ENCODE measurements at regions not wholly inside any gene's neighbourhood (a gene's known extent, or its start where the extent isn't known, plus 50 kb on each side); places are given as distances from the start of the nearest gene placed in this dataset.
A peak's percentile ranks its signal among the peaks of the same experiment; 100 is the strongest.

DNA sequence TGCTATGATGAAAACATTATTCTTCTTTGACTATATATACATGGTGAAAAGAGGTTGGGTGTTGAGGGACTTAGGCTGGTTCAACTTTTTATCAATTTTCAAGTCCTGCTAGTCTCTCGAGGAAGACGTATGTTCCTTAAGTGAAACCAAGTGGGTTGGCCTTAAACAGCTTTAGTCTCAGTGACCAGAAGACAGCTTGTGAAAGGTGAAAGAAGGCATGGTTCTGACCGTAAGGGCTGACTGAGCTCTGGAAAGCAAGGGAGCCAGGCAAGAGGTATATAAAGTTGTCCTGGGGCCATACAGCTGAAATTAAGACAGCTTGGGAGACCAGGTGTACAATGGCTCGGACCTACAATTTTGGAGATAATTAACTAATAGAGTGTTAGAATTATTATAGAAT lies 128.9 kb upstream of the TP63 start:
- no peak for DNase-seq

DNA sequence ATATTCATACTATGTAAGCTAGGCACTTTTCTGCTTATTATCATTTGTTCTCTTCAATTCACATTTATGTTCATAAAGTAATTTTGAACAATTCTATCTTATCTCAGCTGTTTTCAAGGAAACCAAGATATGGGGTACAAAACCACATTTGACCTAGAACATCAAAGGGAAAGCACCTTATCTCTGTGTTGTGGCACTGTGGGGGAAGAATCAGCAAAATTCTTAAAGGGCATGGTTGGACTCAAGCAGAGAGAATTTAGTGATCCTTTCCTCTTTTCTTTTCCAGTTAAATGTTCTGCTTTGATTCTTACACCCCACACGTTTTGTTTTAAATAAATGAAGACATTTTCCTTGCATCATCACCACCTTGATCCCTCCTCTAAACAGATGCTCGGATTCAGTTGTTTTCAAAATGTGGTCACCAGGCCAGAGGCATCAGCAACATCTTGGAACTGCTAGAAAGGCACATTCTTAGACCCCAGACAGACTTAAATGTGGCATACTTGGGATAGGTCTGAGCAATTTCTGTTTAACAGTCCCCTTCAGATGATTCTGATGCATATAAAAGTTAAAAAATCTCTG lies 128.4 kb upstream of the TP63 start:
- DNase-seq: no peak

DNA sequence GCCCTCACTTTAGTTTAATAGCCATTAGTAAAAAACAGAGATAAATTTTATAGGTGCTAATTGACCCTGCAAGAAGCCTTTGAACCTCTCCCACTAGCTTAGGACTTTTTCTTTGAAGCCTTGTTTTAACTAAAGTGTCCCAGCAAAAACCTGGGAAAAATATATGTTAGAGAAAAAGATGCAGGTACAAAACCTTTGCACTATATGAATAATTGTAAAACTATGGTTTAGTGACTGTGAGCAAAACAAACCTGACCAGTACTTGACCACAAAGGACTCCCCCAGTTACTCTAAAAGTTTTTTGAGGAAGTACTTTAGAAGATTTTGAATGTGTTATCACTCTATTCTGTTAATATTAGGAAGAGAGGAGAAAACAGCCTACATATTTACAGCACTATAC lies 123.3 kb upstream of the TP63 start:
- DNase-seq: no peak

DNA sequence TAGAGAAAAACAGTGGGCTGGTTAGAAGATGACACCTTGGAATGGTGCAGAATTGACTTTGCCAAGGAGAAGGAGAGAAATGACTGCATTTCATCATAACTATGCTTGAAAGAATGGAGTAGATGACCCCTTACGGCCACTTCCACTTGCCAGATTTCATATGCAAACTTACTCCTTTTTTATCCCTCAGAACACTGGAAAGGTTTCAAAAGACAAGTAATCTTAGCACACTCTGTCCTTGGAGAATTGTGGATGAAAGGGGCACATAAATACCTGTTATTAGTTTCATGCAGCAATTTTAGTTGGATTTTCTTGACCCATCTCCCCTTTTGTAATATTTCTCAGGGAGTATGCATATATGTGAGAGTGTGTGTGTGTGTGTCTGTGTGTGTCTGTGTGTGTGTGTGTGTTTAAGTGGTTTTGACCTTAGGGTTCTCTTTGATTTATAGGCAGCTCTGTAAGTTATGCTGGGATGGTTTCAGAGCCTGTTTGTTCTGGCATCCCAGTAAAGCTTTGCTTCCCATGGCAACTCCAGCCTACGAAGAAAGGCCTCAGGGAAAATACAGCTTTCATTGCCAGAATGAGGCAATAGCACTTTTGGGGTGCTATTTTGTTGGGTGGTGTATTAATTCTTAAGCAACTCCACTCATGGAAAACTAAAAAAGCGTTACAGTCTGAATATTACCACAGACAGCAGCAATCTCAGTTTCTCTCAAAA lies 122.2 kb upstream of the TP63 start:
- no peak for DNase-seq

DNA sequence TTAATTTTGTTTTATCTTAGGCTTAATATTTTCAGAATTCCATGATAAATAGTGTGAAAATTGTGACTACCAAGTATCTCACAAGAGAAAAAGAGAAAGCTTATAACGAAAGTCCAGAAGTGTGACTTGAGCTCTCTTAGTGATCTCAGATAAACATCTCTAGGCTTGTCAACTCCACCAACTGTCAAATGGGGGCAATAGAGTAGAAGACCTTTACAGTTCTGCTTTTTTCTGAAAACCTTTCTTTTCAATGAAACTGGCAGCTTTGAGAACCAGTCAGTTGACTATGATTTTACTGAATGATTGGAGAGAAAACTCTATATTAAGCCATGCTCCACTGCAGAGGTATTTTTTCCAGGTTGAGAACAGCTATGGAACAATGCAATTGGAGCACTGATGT lies 119.2 kb upstream of the TP63 start:
- no peak for DNase-seq

DNA sequence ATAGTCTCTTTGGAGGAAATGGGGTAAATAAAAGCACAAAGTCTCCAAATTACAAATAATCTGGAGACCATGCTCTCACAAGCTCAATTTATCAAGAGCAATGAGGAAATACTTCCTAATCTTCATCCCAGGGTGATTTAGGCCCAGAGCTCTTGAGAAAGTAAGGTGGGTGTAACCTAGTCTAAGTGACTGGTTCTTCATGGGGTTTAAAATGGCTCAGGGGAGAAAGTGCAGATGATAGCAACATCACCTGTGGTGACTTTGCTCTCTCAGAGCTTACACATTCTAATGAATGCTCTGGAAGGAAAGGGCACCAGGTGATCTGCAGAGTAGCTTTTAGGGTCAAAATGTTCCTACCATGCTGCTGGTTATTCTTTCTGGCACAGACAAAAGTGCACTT lies 118.4 kb upstream of the TP63 start:
- no peak for DNase-seq

DNA sequence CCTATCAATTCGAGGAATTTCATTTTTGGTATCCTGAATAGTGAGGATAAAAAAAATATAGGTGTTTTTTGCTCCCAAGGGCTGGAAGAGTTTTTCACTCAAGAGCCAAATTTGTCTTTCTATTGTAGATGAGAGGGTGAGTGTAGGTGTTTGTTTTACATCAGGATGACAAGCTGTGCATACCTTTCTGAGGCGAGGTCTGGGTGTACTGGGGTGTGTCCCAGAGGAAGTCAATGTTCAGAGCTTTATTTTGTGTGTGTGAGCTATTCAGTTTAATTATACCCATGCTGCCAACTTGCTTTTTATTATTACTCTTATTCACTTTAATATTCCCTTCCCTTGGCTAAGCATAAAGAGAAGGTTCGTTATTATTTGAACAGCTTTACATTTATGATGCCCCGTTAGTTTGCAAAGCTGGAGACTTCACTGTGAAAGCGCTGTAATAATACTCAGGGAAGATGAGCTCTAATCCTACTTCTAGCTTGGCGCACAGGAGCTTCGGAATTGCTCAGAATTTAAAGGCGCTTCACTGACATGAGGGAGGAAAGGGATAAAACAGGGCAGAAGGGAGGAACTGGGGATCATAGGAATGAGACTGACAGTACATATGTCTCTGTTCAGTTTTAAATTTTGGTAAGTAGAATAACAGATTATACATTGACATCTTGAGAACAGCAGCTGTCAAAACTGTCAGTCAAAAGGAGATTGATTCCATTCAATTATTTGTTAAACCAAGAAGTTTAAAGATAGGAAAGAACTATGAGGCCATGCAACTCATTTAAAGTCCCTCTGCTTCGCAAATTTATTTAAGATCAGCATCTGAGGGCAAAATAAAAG lies 117.7 kb upstream of the TP63 start:
- DNase-seq: no peak

DNA sequence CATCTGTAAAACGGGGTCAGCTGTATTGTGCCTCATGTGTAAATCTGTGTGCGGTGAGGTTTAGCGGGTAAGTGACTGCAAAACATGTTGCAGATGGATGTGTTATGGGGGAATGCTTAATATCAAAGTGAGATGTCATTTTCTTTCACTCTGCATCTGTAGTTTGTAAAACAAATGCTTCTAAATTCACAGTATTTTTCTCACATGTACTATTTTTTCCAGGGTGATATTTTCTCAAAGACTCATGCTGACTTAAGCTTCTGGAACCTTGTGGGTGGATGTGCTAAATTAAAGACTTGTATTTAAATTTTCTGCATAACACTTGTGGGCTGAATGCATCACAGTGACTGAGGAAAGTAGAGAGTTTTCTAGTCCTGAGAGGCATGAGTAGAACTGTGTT lies 115.2 kb upstream of the TP63 start:
- DNase-seq: no peak

DNA sequence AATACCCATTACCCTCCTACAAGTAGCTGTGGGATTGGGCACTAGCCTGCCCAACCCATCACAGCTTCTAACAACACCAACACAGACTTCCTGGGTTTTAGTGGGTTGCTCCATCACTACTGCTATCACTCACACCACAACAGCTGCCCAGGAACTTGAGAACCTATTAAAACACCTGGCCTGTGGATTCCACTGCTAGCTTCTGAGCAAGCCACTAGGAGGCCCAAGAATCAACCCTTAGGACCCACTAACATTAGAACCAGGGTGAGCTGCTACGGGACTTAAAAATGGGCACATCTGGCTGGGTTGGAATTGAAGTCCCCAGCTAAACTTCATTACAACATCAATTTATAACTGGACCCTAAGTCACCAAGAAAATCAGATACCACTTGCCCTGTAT lies 113.2 kb upstream of the TP63 start:
- DNase-seq: no peak

DNA sequence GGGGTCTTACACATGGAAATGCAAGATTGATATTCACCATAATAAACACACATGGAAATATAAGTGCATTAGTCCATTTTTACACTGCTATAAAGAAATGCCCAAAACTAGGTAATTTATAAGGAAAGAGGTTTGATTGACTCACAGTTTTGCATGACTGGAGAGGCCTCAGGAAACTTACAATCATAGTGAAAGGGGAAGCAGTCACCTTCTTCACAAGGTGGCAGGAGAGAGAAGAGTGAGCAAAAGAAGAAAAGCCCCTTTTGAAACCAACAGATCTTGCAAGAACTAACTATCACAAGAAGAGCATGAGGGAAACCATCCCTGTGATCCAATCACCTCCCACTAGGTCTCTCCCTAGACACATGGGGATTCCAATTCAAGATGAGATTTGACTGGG lies 111.7 kb upstream of the TP63 start:
- no peak for DNase-seq

DNA sequence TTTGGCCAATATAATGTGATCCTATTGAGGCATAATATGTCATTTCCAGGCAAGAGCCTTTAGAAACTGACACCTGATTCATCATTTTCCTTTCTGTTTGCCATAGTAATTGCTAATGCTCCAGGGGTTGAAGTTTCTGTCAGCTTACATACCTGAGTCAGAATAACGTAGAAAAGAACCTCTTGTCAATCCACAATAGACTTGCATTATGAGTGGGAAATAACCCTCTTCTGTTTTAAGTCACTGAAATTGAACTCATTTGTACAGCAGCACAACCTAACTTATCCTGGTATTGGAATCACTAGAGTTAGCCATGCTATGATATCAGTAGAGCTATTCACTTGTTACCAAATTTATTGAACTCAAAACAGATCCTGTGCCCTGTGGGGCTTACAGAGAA lies 101.7 kb upstream of the TP63 start:
- no peak for DNase-seq

DNA sequence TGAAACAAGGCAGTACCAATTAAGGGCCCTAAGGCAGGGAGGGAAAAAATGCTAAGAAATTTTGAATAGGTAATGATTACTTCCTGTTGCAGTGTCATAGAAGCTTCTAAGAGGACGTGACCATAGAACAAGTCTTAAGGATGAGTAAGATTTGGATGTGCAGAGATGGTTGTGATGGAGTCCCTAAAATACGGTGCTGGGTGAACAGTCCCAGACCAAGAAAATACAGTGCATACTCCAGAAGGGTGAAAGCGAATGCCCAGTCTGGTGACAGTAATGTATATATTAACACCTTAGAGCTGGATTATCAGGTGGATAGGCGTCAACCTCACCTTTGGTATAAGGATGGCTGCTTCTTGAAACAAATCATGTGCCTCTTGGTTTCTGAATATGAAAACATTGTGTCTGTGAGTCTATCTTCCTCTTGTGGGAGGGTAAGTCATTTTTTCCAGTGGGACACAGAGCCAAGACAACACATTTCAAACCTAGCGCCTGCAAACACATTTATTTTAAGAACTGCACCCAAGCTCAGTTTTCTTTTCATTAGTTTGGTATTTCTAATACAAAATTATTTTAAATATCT lies 101.2 kb upstream of the TP63 start:
- DNase-seq: no peak

DNA sequence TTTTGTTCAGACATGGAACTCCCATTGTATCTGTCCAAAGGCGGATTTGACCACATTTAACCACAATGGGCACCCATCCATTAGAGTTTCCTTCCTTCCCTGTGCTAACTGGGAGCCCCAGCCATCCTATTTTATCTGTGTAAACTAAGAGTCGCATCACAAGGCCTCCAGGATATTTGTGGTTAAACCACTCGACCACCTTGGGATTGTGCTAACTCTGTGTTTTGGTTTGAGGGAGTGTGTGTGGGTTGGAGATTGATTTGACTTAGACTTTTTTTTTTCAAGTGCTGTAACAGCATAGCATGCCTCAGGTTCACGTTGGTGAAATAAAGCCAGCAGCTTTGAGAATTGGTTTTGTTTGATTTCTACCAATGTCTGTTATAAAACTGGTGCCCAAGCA lies 100.4 kb upstream of the TP63 start:
- peak; percentile 34 for DNase-seq

DNA sequence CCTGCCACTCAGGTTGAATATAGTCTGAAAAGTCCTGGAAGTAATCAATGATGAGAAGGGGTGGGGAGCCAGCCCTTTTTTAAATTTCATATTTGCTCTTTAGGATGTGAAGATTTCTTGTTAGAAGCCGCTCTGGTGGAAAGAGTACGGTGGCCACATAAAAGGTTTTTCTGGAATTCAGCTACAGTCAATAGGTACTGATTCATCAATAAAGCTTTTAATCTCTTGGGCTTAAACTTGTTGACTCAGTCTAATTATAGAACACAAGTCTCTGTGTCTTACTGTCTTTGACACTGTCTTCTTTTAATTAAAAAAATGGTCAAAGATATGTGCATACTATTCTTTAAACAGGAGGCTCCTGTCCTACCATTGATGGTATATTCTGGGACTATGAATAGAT lies 99.9 kb upstream of the TP63 start:
- no peak for DNase-seq

DNA sequence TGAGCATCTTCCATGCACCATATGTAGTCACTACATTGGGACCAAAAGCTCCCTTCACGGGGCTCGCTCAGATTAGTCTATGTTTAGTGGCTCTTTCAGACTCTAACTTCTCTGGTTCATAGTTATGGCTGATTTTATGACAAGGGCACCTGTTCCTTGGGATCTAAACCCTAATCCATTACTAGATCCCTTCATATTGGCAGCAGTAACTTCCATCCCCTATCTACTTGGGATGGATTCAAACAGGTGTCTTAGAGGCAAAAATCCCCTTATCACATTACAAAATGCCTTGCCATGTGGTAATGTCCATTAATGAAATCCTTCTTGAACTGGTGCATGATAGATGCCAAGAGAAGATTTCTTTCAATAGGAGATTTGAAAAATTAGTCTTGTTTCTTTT lies 96.7 kb upstream of the TP63 start:
- DNase-seq: no peak

DNA sequence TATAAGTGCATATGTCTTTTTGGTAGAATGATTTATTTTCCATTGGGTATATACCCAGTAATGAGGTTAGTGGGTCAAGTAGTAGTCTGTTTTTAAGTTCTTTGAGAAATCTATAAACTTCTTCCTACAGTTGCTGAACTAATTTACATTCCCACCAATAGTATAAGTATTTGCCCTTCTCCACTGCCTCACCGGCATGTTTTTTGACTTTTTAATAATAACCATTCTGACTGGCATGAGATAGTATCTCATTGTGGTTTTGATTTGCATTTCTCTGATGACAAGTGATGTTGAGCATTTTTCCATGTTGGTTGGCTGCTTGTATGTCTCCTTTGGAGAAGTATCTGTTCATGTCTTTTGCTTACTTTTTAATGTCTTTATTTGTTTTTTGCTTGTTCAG lies 94.1 kb upstream of the TP63 start:
- DNase-seq: no peak

DNA sequence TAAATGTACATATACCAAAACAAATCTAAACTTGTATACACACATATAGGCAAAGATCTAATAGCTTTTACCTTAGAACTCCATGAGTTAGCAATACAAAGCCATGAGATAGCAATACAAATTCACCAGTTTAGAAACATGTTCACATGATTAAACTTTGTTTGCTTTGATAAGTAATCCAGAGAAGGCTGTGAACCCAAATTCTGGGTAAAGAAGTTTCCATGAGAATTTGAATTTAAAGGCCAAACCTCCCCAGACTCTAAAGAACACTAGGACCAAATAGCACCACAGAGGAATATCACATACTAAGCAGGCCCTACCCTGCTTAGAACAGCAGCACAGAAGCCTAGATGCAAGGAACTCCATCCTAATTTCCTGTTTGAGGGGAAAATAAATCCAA lies 83.7 kb upstream of the TP63 start:
- no peak for DNase-seq

DNA sequence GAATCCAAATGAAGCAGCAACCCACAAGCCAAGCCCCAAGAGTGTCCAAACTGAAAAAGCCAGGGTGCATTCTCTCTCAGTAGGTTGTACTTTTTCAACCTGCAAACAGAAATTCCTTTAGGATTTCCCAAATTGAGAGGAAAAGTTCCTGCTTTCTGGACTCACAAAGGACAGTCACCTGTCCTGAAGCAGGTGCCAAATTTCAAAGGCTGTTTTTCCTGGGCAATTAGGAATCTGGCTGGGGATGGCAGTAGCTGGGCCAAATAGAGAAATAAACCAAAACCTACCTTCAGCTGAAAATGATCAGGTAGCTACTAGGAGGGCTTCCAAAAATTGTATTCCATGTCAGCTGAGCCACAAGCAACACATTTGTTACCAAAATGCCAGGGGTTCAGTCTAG lies 83.1 kb upstream of the TP63 start:
- DNase-seq: no peak

DNA sequence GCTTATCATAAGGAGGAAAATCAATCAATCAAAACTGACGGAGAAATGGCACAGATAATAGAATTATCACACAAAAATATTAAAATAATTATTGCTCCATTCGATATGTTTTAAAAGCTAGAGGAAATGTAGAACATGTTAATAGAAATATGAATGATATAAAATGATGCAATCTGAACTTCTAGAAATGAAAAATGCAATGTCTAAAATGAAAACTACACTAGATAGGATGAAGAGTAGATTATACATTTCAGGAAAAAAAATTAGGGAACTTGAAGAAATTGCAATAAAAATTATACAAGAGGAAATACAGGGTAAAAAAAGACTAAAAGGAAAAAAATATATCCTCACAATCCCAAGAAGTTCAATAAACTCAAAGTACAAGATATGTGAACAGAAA lies 80.2 kb upstream of the TP63 start:
- no peak for DNase-seq

DNA sequence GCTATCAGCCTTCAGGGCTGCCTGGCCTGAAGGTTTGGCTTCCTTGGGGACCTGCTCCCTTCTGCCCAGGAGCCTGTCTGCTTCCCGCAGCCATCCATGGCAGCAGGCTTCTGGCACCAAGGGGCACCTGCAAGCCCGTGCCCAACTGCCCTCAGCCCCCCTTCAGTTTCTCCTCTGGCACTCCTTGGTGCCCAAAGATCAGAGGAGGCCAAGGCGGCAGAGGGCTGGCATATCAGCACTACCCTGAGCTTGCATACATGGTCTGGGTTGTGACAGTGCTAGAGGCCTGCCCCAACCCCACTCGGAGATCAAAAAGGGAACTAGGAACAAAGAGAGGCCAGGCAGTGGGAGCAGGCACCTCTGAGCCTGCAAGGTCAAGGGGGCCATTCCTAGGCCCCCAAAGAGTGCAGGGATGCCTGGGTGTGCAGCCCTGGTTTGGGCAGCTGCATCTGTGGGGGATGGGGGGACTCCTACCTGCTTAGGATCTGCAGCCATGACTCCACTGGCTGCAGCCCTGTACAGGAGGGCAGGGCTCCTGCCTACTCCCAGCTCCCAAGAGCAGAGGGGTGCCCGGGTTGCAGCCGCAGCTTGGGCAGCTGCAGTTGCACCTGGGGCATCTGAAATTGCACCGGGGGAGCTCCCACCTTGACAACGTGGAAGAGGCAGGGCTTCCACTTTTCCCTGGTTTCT lies 76.2 kb upstream of the TP63 start:
- no peak for DNase-seq

DNA sequence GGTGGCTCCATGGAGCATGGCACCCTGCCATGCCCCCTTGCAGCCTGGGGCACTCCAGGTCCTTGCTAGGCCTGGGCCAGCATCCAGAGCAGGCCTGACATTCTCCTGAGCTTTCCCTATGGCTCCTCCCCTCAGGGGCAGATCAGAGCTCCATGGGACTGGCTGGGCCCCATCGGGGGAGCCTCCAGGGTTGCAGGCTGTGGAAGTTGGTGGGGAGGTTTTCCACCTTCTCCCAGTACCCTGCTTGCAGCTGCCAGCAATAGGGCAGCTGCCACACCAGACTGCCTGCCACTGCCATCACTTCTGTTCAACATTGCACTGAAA lies 75.7 kb upstream of the TP63 start:
- no peak for DNase-seq

DNA sequence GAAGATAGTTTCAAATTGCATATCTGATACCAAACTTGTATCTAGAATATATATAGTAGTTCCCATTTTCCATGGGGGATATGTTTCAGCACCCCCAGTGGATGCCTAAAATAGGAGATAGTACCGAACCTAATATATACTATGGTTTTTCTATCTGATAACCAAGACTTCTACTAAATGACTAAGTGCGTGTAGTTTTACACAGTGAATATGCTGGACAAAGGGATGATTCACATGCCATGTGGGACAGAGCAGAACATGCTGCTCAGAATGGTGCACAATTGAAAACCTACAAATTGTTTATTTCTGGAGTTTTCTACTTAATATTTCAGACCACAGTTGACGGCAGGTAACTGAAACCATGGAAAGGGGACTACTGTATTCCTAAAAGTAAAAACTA lies 73.4 kb upstream of the TP63 start:
- DNase-seq: peak; percentile 16

DNA sequence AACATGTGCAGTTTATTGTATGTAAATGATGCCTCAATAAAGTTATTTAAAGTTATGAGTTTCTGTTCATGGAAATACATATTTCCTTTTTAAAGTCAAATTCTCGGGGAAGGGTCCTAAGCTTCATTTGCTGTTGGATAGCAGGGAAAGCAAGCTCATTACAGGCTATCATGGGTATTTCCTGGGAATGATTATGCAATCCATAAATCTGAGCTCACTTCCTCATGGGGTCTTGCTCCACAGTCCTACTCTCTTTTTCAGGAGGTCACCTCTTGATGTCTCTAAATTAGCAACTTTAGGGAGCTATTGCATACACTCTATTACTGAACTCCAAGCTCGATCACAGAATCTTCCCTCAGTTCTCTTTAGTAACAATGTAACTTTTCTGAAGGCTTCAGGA lies 69.9 kb upstream of the TP63 start:
- DNase-seq: no peak

Data from EL (cell line).